IMR-90 (cell line): ENCODE measurements at regions not wholly inside any gene's neighbourhood (a gene's known extent, or its start where the extent isn't known, plus 50 kb on each side); places are given as distances from the start of the nearest gene placed in this dataset.

ENCODE experiments used
- ATAC-seq: fragments of 200-7000 bp; cut with Tn5 transposase; 2 replicates; pipeline ENCODE4 v1.9.1; 2020; ENCODE audit warnings: low read depth, mild to moderate bottlenecking, moderate library complexity
- BruUV-seq: library from RNA; stranded (reverse); fragments of 400-500 nt; replicated peaks from 2 replicates; lab custom pipeline; 2021; lab: Mats Ljungman, UMichigan
- CTCF ChIA-PET: fragments of 300-600 bp; formaldehyde crosslinking; extraction: SDS; loops from one replicate; lab custom pipeline; 2021; ENCODE audit warnings: antibody characterized with exemption; lab: Yijun Ruan, JAX
- POLR2A ChIA-PET: fragments of 300-600 bp; sonication (Branson Sonifier 250); formaldehyde crosslinking; loops from one replicate; lab custom pipeline; 2022; ENCODE audit warnings: antibody characterized with exemption; ENCODE audit not compliant: unreplicated experiment; lab: Charles Lee
- DNase-seq: peaks from one replicate; pipeline ENCODE4 v3.0.0; 2013
- H2AFZ ChIP-seq: replicated peaks from 2 replicates; pipeline ENCODE3; 2013; ENCODE audit warnings: low read length, mild to moderate bottlenecking; ENCODE audit not compliant: poor library complexity
- H2AK5ac ChIP-seq: 2 replicates; pipeline ENCODE4 v1.6.1; 2013; ENCODE audit warnings: low read depth, low read length, inconsistent platforms
- H2AK9ac ChIP-seq: replicated peaks from 2 replicates; pipeline ENCODE3; 2013; ENCODE audit warnings: mild to moderate bottlenecking, low read depth, low read length, moderate library complexity; ENCODE audit not compliant: poor library complexity
- H2BK120ac ChIP-seq: 2 replicates; pipeline ENCODE4 v1.6.1; 2013; ENCODE audit warnings: low read depth, low read length, inconsistent platforms
- H2BK15ac ChIP-seq: 3 replicates; pipeline ENCODE4 v1.6.1; 2013; ENCODE audit warnings: low read depth, low read length, inconsistent platforms
- H2BK20ac ChIP-seq: 2 replicates; pipeline ENCODE4 v1.6.1; 2013; ENCODE audit warnings: low read depth, mild to moderate bottlenecking, inconsistent platforms, low read length, moderate library complexity
- H2BK5ac ChIP-seq: 2 replicates; pipeline ENCODE4 v1.6.1; 2013; ENCODE audit warnings: mild to moderate bottlenecking, low read depth, low read length, inconsistent platforms; ENCODE audit not compliant: poor library complexity, severe bottlenecking
- H3K14ac ChIP-seq: replicated peaks from 2 replicates; pipeline ENCODE4 v1.6.1; 2013; ENCODE audit warnings: low read depth, low read length, inconsistent platforms
- H3K18ac ChIP-seq: 2 replicates; pipeline ENCODE4 v1.6.1; 2013; ENCODE audit warnings: low read depth, low read length, control low read depth
- H3K23ac ChIP-seq: 2 replicates; pipeline ENCODE4 v1.6.1; 2013; ENCODE audit warnings: low read depth, low read length, inconsistent platforms
- H3K27ac ChIP-seq: 2 replicates; pipeline ENCODE4 v1.5.1; 2013; ENCODE audit warnings: mild to moderate bottlenecking, control low read depth, low read length; ENCODE audit not compliant: insufficient read depth
- H3K27me3 ChIP-seq: 2 replicates; pipeline ENCODE4 v1.6.1; 2013; ENCODE audit warnings: low read length; ENCODE audit not compliant: control insufficient read depth, insufficient read depth
- H3K36me3 ChIP-seq: 2 replicates; pipeline ENCODE4 v1.6.1; 2013; ENCODE audit warnings: low read length, mixed read lengths; ENCODE audit not compliant: control insufficient read depth, insufficient read depth
- H3K4ac ChIP-seq: 2 replicates; pipeline ENCODE4 v1.6.1; 2013; ENCODE audit warnings: low read depth, low read length, inconsistent platforms
- H3K4me1 ChIP-seq: 2 replicates; pipeline ENCODE4 v1.6.1; 2013; ENCODE audit warnings: low read length, mixed read lengths; ENCODE audit not compliant: control insufficient read depth, insufficient read depth
- H3K4me2 ChIP-seq: 2 replicates; pipeline ENCODE4 v1.6.1; 2013; ENCODE audit warnings: low read depth, mild to moderate bottlenecking, control low read depth, low read length, moderate library complexity
- H3K4me3 ChIP-seq: 2 replicates; pipeline ENCODE4 v1.5.1; 2013; ENCODE audit warnings: low read depth, mild to moderate bottlenecking, control low read depth, low read length, moderate library complexity; ENCODE audit not compliant: insufficient read depth
- H3K56ac ChIP-seq: 2 replicates; pipeline ENCODE4 v1.6.1; 2013; ENCODE audit warnings: low read length, inconsistent platforms; ENCODE audit not compliant: insufficient read depth; ENCODE audit errors: extremely low read depth
- H3K79me1 ChIP-seq, 2 experiments: 2 replicates each; pipeline ENCODE4 v1.6.1; 2013; ENCODE audit warnings: low read length in 2 of 2, inconsistent platforms in 1 of 2, low read depth in 1 of 2
- H3K9ac ChIP-seq: 2 replicates; pipeline ENCODE4 v1.6.1; 2013; ENCODE audit warnings: low read depth, low read length, control low read depth
- H3K9me1 ChIP-seq: 2 replicates; pipeline ENCODE4 v1.6.1; 2013; ENCODE audit warnings: low read length, inconsistent platforms; ENCODE audit not compliant: insufficient read depth
- H3K9me3 ChIP-seq: 2 replicates; pipeline ENCODE4 v1.6.1; 2013; ENCODE audit warnings: low read length; ENCODE audit not compliant: control insufficient read depth, insufficient read depth
- H4K20me1 ChIP-seq: 2 replicates; pipeline ENCODE4 v1.6.1; 2013; ENCODE audit warnings: low read length, inconsistent platforms; ENCODE audit not compliant: insufficient read depth
- H4K5ac ChIP-seq: 2 replicates; pipeline ENCODE4 v1.6.1; 2013; ENCODE audit warnings: mild to moderate bottlenecking, low read depth, low read length, control low read depth
- H4K8ac ChIP-seq, 2 experiments: 2 replicates each; pipeline ENCODE4 v1.6.1; 2013; ENCODE audit warnings: low read depth in 2 of 2, low read length in 2 of 2, control low read depth in 1 of 2, inconsistent platforms in 1 of 2
- H4K91ac ChIP-seq: 2 replicates; pipeline ENCODE4 v1.6.1; 2013; ENCODE audit warnings: low read depth, low read length, inconsistent platforms; ENCODE audit not compliant: insufficient read depth
- BHLHE40 ChIP-seq: fragments of 150-350 bp; IDR thresholded peaks from 2 replicates; pipeline ENCODE4 v1.6.1; 2016; ENCODE audit warnings: mild to moderate bottlenecking, low read depth, low read length
- CEBPB ChIP-seq: IDR thresholded peaks from 2 replicates; pipeline ENCODE4 v1.6.1; 2012; ENCODE audit warnings: low read depth, low read length, improper control_type of control experiment
- CHD1 ChIP-seq: IDR thresholded peaks from 2 replicates; pipeline ENCODE4 v1.6.1; 2012; ENCODE audit warnings: low read depth, low read length, improper control_type of control experiment
- ELK1 ChIP-seq: fragments of 150-350 bp; IDR thresholded peaks from 2 replicates; pipeline ENCODE4 v1.6.1; 2016; ENCODE audit warnings: low read depth, mild to moderate bottlenecking, low read length, moderate library complexity, borderline replicate concordance
- FOS ChIP-seq: fragments of 150-350 bp; IDR thresholded peaks from 2 replicates; pipeline ENCODE4 v1.6.1; 2016; ENCODE audit warnings: low read depth, low read length
- MAFK ChIP-seq: IDR thresholded peaks from 2 replicates; pipeline ENCODE4 v1.6.1; 2012; ENCODE audit warnings: low read depth, low read length, improper control_type of control experiment
- MAZ ChIP-seq: IDR thresholded peaks from 2 replicates; pipeline ENCODE4 v1.6.1; 2012; ENCODE audit warnings: low read depth, mild to moderate bottlenecking, low read length, improper control_type of control experiment, moderate library complexity, borderline replicate concordance
- MXI1 ChIP-seq: IDR thresholded peaks from 2 replicates; pipeline ENCODE4 v1.6.1; 2012; ENCODE audit warnings: low read depth, mild to moderate bottlenecking, low read length, moderate library complexity, borderline replicate concordance
- NFE2L2 ChIP-seq: fragments of 150-350 bp; IDR thresholded peaks from 2 replicates; pipeline ENCODE4 v1.6.1; 2016; ENCODE audit warnings: low read depth, mild to moderate bottlenecking, low read length
- POLR2A ChIP-seq: IDR thresholded peaks from 2 replicates; pipeline ENCODE4 v1.6.1; 2012; ENCODE audit warnings: mild to moderate bottlenecking, low read depth, low read length
- RAD21 ChIP-seq: IDR thresholded peaks from 2 replicates; pipeline ENCODE4 v1.6.1; 2012; ENCODE audit warnings: low read length, improper control_type of control experiment
- RCOR1 ChIP-seq: IDR thresholded peaks from 2 replicates; pipeline ENCODE4 v1.6.1; 2012; ENCODE audit warnings: mild to moderate bottlenecking, low read length, improper control_type of control experiment; ENCODE audit not compliant: insufficient replicate concordance
- RFX5 ChIP-seq: IDR thresholded peaks from 2 replicates; pipeline ENCODE4 v1.8.0; 2012; ENCODE audit warnings: low read depth, mild to moderate bottlenecking, low read length, moderate library complexity
- SMC3 ChIP-seq: fragments of 150-350 bp; IDR thresholded peaks from 2 replicates; pipeline ENCODE4 v1.6.1; 2016; ENCODE audit warnings: low read depth, mild to moderate bottlenecking, antibody characterized with exemption, low read length, moderate library complexity
- USF2 ChIP-seq: fragments of 150-350 bp; IDR thresholded peaks from 2 replicates; pipeline ENCODE4 v1.6.1; 2017; ENCODE audit warnings: mild to moderate bottlenecking, antibody characterized with exemption, low read length, low read depth
- WGBS, 2 experiments: methylation state at CpG; one replicate each; pipeline versions ENCODE4 v1.1.5 to v1.1.7; 2013; ENCODE audit warnings: missing lambda C conversion rate in 2 of 2; ENCODE audit not compliant: insufficient read length in 1 of 2; ENCODE audit errors: extremely low coverage in 2 of 2; 5-methylcytosine and 5-hydroxymethylcytosine counted together
- dilution Hi-C: fragments of 300-500 bp; cut with HindIII; formaldehyde crosslinking; loops from one replicate; pipeline ENCODE4 v1.14.3; 2018; ENCODE audit warnings: low sequenced_read_pairs; ENCODE audit not compliant: unreplicated experiment
- in situ Hi-C: fragments of 300-500 bp; cut with MboI; formaldehyde crosslinking; loops from 3 replicates; pipeline ENCODE4 v1.14.3; 2019; ENCODE audit warnings: low sequenced_read_pairs, inconsistent platforms, mixed read lengths
- intact Hi-C: fragments of 100-400 bp; cut with micrococcal nuclease; formaldehyde crosslinking; loops from 2 replicates; pipeline ENCODE4 v1.10.0; 2022

- H3K4me1 ChIP-seq, result no peaks in the 10 kb centered on the region
- intact Hi-C loops, result loop anchor here (1.0 kb wide), 1 partner anchor 46 kb away; no protein-coding TSS in a partner anchor
- peak overlapping the region in 1 of 2 experiments; percentile 50; a peak in 1 of 4 replicates for H4K8ac ChIP-seq
- BruUV-seq, result no TSS peak
- 0 out of 2 replicates have a peak overlapping the region, but pooled peaks have one; percentile 17 for H2AK5ac ChIP-seq
- no peak overlapping the region for H3K27ac ChIP-seq
- no peaks in the 10 kb centered on the region for H3K9me1 ChIP-seq
- peaks cover 9% of the 10 kb centered on the region for H3K27me3 ChIP-seq
- ChIA-PET CTCF (no interaction called here), POLR2A (no interaction called here)
- peak overlapping the region; percentile 1; the same call in 1 of the 3 replicates for H2BK15ac ChIP-seq
- H3K9me3 ChIP-seq, result no peaks in the 10 kb centered on the region
- H2AFZ ChIP-seq, result peak overlapping the region; percentile 67
- ATAC-seq, result peak; percentile 94
- H4K5ac ChIP-seq, result no peak overlapping the region
- in situ Hi-C loops, result no loop called here
- no peak overlapping the region for H4K91ac ChIP-seq
- H3K4me2 ChIP-seq, result peak overlapping the region; percentile 30
- DNase-seq, result peak; percentile 72
- no peaks in the 10 kb centered on the region for H4K20me1 ChIP-seq
- H3K14ac ChIP-seq, result peak overlapping the region; percentile 42; the same call in 1 of the 2 replicates
- H2AK9ac ChIP-seq, result no peak overlapping the region
- H3K18ac ChIP-seq, result no peak overlapping the region
- H3K23ac ChIP-seq, result 0 out of 2 replicates have a peak overlapping the region, but pooled peaks have one; percentile 16
- no peak overlapping the region for H2BK5ac ChIP-seq
- dilution Hi-C loops, result no loop called here
- peak overlapping the region; percentile 3; the same call in 1 of the 2 replicates for H3K4ac ChIP-seq
- H3K36me3 ChIP-seq, result no peaks in the 10 kb centered on the region
- WGBS, 2 experiments, result 0% methylated on average over 2 of the region's 15 CpGs; no CpG with 5 or more reads in 1 of the 2 experiments
- H2BK120ac ChIP-seq, result peak overlapping the region; percentile 8; the same call in 1 of the 2 replicates
- peak overlapping the region; percentile 11; the same call in 1 of the 2 replicates for H2BK20ac ChIP-seq
- no peaks in the 10 kb centered on the region for H3K79me1 ChIP-seq
- H3K56ac ChIP-seq, result no peak overlapping the region
- peak overlapping the region; percentile 15 for H3K4me3 ChIP-seq
- no peak overlapping the region for H3K9ac ChIP-seq
- TF ChIP-seq USF2, result no peak
- no peak for TF ChIP-seq MAFK
- peak; percentile 17; the same call in 1 of the 2 replicates for TF ChIP-seq RAD21
- no peak for TF ChIP-seq NFE2L2
- TF ChIP-seq POLR2A, result no peak
- TF ChIP-seq MAZ, result peak; percentile 44; the same call in 1 of the 2 replicates
- TF ChIP-seq CHD1, result no peak
- TF ChIP-seq RCOR1, result no peak
- TF ChIP-seq BHLHE40, result 0 out of 2 replicates have a peak, but pooled peaks have one; percentile 8
- TF ChIP-seq MXI1, result no peak
- TF ChIP-seq SMC3, result 0 out of 2 replicates have a peak, but pooled peaks have one; percentile 11
- TF ChIP-seq FOS, result no peak
- no peak for TF ChIP-seq RFX5
- TF ChIP-seq CEBPB, result no peak
- TF ChIP-seq ELK1, result no peak
These were observed 68.0 kb upstream of the MRTFB start for GRCh38 chr16:14003074-14003570.
